HG02642 (cell line): ENCODE measurements at regions not wholly inside any gene's neighbourhood (a gene's known extent, or its start where the extent isn't known, plus 50 kb on each side); places are given as distances from the start of the nearest gene placed in this dataset.

ENCODE experiments used
- ATAC-seq: cut with Tn5 transposase; IDR thresholded peaks from one replicate; pipeline ENCODE4 v1.9.1; 2021; ENCODE audit warnings: mild to moderate bottlenecking; ENCODE audit not compliant: unreplicated experiment, poor library complexity

- ATAC-seq = no peak
These were observed 178.7 kb downstream of the TBXT start for GRCh38 chr6:165988757-165989456.

- no peak for ATAC-seq
These were observed 179.3 kb downstream of the TBXT start for GRCh38 chr6:165988302-165988756.

GRCh38 chr6:165987483-165988301 is 180.0 kb downstream of the TBXT start:
- no peak for ATAC-seq

GRCh38 chr6:165986914-165987482 is 180.7 kb downstream of the TBXT start:
- ATAC-seq = no peak

GRCh38 chr6:165986311-165986913 is 181.2 kb downstream of the TBXT start:
- no peak for ATAC-seq

- ATAC-seq = no peak
These were observed 181.8 kb downstream of the TBXT start for GRCh38 chr6:165985806-165986299.

GRCh38 chr6:165985281-165985805 is 182.3 kb downstream of the TBXT start:
- ATAC-seq = no peak

- ATAC-seq = no peak
These were observed 182.8 kb downstream of the TBXT start for GRCh38 chr6:165984729-165985275.

GRCh38 chr6:165983112-165984072 is 184.3 kb downstream of the TBXT start:
- no peak for ATAC-seq

GRCh38 chr6:165978476-165978875 is 189.2 kb downstream of the TBXT start:
- no peak for ATAC-seq

GRCh38 chr6:165976684-165977083 is 191.0 kb downstream of the TBXT start:
- no peak for ATAC-seq

GRCh38 chr6:165974817-165975216 is 192.8 kb downstream of the TBXT start:
- ATAC-seq = no peak

GRCh38 chr6:165973473-165973872 is 194.2 kb downstream of the TBXT start:
- ATAC-seq = no peak

- ATAC-seq = no peak
These were observed 195.4 kb downstream of the TBXT start for GRCh38 chr6:165972139-165972802.

- no peak for ATAC-seq
These were observed 196.4 kb downstream of the TBXT start for GRCh38 chr6:165971202-165971601.

- no peak for ATAC-seq
These were observed 197.7 kb downstream of the TBXT start for GRCh38 chr6:165970001-165970400.

GRCh38 chr6:165969184-165969583 is 198.5 kb downstream of the TBXT start:
- no peak for ATAC-seq

- ATAC-seq = no peak
These were observed 199.2 kb downstream of the TBXT start for GRCh38 chr6:165968408-165968807.
